HCT116 (cell line): ENCODE measurements at regions not wholly inside any gene's neighbourhood (a gene's known extent, or its start where the extent isn't known, plus 50 kb on each side); places are given as distances from the start of the nearest gene placed in this dataset.

Experiments
- CEBPB ChIP-seq: IDR thresholded peaks from 2 replicates; pipeline ENCODE4 v1.6.1; 2012; ENCODE audit warnings: low read depth
- POLR2AphosphoS5 ChIP-seq: IDR thresholded peaks from 2 replicates; pipeline ENCODE4 v1.6.1; 2011; ENCODE audit warnings: mild to moderate bottlenecking, low read depth, low read length, moderate library complexity
- RAD21 ChIP-seq: IDR thresholded peaks from 2 replicates; pipeline ENCODE4 v1.6.1; 2012; ENCODE audit warnings: low read depth, mild to moderate bottlenecking
- ZNF274 ChIP-seq: fragments of 200-500 bp; sonication (Bioruptor generic); IDR thresholded peaks from 2 replicates; pipeline ENCODE4 v1.6.1; 2014; ENCODE audit warnings: mild to moderate bottlenecking, low read depth, low read length, inconsistent platforms
- TF ChIP-seq, protein P1 (sequence below), 3 experiments: fragments of 200-600 bp in 1 of 3; sonication (generic) in 1 of 3; IDR thresholded peaks in 2 of 3; conservative IDR thresholded peaks in 1 of 3; 2 replicates each; pipeline ENCODE4 v1.5.1; 2012 to 2017; ENCODE audit warnings: low read depth in 2 of 3, low read length in 2 of 3, antibody characterized with exemption in 1 of 3, borderline replicate concordance in 1 of 3, control low read depth in 1 of 3, mild to moderate bottlenecking in 1 of 3, mixed read lengths in 1 of 3, mixed run types in 1 of 3, moderate library complexity in 1 of 3; ENCODE audit not compliant: insufficient read depth in 1 of 3
- TF ChIP-seq, protein P2 (sequence below): IDR thresholded peaks from 2 replicates; pipeline ENCODE4 v1.6.1; 2012

DNA sequence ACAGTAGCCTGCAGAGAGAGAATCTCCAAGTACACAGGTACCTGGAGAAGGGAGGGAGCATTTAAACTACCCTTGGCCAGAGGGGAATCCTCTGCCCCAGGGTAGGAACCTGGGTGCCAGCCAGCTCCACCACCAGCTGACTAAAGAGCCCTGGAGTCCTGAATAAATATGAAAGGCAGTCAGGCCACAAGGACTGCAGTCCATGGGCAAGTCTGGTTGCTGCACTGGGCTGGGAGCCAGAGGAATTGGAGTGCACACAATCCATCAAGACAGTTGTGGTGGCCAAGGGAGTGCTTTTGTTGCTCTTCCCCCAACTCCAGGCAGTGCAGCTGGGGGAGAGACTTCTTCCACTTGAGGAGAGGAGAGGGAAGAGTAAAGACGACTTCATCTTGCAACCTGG is 172.5 kb downstream of the HNRNPD start:
- TF ChIP-seq, protein P1, sequence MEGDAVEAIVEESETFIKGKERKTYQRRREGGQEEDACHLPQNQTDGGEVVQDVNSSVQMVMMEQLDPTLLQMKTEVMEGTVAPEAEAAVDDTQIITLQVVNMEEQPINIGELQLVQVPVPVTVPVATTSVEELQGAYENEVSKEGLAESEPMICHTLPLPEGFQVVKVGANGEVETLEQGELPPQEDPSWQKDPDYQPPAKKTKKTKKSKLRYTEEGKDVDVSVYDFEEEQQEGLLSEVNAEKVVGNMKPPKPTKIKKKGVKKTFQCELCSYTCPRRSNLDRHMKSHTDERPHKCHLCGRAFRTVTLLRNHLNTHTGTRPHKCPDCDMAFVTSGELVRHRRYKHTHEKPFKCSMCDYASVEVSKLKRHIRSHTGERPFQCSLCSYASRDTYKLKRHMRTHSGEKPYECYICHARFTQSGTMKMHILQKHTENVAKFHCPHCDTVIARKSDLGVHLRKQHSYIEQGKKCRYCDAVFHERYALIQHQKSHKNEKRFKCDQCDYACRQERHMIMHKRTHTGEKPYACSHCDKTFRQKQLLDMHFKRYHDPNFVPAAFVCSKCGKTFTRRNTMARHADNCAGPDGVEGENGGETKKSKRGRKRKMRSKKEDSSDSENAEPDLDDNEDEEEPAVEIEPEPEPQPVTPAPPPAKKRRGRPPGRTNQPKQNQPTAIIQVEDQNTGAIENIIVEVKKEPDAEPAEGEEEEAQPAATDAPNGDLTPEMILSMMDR (IDR thresholded peaks at IDR 0.05 in 2 of 3, conservative IDR thresholded peaks at IDR 0.05 in 1 of 3; ENCODE audit: borderline replicate concordance in 1 of 3, insufficient read depth in 1 of 3, low read depth in 2 of 3, low read length in 2 of 3) = no peak
- TF ChIP-seq, protein P2, sequence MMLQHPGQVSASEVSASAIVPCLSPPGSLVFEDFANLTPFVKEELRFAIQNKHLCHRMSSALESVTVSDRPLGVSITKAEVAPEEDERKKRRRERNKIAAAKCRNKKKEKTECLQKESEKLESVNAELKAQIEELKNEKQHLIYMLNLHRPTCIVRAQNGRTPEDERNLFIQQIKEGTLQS = no peak
- no peak for TF ChIP-seq RAD21
- no peak for TF ChIP-seq POLR2AphosphoS5
- TF ChIP-seq ZNF274 = no peak
- TF ChIP-seq CEBPB = no peak
